ENCODE measurements at regions not wholly inside any gene's neighbourhood (a gene's known extent, or its start where the extent isn't known, plus 50 kb on each side); places are given as distances from the start of the nearest gene placed in this dataset.

DNA sequence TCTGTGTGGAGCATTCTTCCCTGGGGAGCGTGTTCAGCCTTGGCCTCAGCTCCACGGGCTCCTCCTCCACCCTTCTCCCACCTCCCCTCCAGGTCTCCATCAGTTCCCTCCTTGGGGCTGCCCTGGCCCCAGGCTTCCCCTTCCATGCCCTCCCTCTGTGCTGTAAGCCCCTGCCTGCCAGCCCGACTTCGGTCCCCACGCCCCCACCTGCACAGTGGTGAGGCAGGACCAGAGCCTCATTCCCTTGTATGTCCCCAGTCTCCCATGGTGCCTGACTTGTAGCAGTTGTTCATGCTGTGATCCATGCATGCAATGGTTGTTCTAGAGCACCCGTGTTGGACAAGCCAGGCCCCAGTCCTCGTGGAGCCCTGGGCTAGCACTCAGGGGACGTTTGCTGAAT lies 199.4 kb downstream of the RBFOX3 start:
- Histone ChIP-seq H3K36me3 (no peaks in the 10 kb centered on the region), H3K4me1 (no peaks in the 10 kb centered on the region), H3K4me3 (no peak overlapping the region), H3K27ac (no peak overlapping the region), H3K27me3 (no peaks in the 10 kb centered on the region), H3K9me3 (no peaks in the 10 kb centered on the region)
- DNase-seq = no peak
- no peak for TF ChIP-seq POLR2A (IDR thresholded peaks at IDR 0.05)
- TF ChIP-seq, protein P1, sequence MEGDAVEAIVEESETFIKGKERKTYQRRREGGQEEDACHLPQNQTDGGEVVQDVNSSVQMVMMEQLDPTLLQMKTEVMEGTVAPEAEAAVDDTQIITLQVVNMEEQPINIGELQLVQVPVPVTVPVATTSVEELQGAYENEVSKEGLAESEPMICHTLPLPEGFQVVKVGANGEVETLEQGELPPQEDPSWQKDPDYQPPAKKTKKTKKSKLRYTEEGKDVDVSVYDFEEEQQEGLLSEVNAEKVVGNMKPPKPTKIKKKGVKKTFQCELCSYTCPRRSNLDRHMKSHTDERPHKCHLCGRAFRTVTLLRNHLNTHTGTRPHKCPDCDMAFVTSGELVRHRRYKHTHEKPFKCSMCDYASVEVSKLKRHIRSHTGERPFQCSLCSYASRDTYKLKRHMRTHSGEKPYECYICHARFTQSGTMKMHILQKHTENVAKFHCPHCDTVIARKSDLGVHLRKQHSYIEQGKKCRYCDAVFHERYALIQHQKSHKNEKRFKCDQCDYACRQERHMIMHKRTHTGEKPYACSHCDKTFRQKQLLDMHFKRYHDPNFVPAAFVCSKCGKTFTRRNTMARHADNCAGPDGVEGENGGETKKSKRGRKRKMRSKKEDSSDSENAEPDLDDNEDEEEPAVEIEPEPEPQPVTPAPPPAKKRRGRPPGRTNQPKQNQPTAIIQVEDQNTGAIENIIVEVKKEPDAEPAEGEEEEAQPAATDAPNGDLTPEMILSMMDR (IDR thresholded peaks at IDR 0.05) = no peak

DNA sequence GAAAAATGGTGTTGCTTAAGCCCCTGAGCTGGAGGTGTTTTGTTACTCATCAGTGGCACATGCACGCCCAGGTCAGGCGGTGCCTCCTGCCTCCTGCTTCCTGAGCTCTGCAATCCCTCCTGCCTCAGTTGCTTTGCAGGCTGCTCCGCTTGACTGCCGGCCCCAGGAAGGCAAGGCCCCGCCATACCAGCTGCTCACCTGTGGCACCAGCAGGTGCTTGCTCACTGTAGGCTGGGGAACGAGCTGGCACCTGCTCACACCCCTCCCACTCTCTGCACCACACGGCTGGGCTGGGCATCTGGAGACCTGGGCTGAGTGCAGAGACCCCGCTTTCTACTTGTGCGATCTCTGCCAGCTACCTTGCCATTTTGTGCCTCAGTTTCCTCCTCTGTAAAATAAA lies 200.2 kb downstream of the RBFOX3 start:
- no peak for TF ChIP-seq POLR2A (IDR thresholded peaks at IDR 0.05)
- TF ChIP-seq, protein P1 (IDR thresholded peaks at IDR 0.05) = no peak
- DNase-seq = no peak
- Histone ChIP-seq H3K4me3 (no peak overlapping the region), H3K9me3 (no peaks in the 10 kb centered on the region), H3K36me3 (no peaks in the 10 kb centered on the region), H3K27me3 (no peaks in the 10 kb centered on the region), H3K27ac (no peak overlapping the region), H3K4me1 (no peaks in the 10 kb centered on the region)

DNA sequence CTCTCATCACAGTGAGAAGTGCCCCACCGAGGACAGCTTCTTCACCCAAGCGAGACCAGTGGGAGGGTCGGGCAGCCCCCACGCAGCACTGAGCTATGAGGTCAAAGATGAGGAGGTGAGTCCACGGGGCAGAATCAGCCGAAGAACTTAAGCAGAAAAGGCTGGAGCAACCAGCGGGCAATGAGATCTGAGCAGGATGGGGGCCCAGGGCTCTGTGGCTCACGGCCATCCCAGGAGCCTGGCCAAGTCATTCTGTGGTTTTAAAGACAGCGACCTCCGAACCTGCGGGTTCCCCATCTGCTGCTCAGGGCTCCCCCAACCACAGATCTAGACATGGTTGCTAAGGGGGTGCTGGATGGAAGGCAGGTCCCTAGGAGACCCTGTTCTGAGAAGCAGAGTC lies 202.6 kb downstream of the RBFOX3 start:
- no peak for DNase-seq
- Histone ChIP-seq H3K36me3 (no peaks in the 10 kb centered on the region), H3K9me3 (no peaks in the 10 kb centered on the region), H3K27ac (no peak overlapping the region), H3K4me1 (no peaks in the 10 kb centered on the region), H3K27me3 (no peaks in the 10 kb centered on the region), H3K4me3 (no peak overlapping the region)
- TF ChIP-seq, protein P1 (IDR thresholded peaks at IDR 0.05) = no peak

DNA sequence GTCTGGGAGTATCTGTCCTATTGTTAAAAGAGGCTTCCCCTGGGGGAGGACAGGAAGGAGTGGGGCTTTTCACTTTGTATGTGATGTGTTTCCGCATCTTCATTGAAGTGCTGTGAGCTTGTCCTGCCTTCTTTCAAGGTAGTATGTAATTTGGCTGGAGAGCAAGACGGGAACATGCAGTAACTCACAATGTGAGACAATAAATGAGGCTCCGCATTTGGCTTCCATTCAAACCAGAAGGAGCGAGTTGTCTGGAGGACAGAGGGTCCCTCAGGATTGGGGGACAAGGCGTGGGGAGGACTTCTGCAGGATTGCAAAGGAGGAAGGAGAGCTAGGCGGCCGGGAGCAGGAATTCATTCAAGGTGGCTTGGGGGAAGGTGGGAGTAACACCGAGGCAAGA lies 203.5 kb downstream of the RBFOX3 start:
- no peaks in the 10 kb centered on the region for H3K4me1 ChIP-seq
- TF ChIP-seq POLR2A (IDR thresholded peaks at IDR 0.05) = no peak
- TF ChIP-seq, protein P1 (IDR thresholded peaks at IDR 0.05) = no peak
- no peaks in the 10 kb centered on the region for H3K9me3 ChIP-seq
- H3K36me3 ChIP-seq = no peaks in the 10 kb centered on the region
- H3K27ac ChIP-seq = no peak overlapping the region
- no peaks in the 10 kb centered on the region for H3K27me3 ChIP-seq
- no peak for DNase-seq
- H3K4me3 ChIP-seq = no peak overlapping the region

DNA sequence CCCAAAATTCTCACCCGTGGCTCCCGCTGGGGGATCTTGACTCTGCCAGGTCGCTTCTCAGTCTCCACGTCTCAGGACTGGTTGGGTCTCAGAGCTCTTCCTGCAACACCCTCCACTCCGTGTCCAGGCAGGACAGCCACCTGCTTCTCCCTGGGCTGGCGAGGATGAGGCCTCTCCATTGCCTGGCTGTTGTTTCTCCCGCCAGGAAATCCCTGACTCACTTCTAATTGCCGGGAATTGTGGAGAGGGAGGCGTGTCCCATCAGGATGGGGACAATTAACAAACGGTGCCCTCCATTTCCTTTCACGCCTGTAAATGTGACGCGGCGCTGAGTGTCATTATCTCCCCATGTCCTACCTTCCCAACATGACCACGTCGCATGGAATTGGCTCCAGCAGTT lies 204.5 kb downstream of the RBFOX3 start:
- H3K27me3 ChIP-seq = no peaks in the 10 kb centered on the region
- H3K27ac ChIP-seq = no peak overlapping the region
- TF ChIP-seq POLR2A (IDR thresholded peaks at IDR 0.05) = no peak
- TF ChIP-seq, protein P1 (IDR thresholded peaks at IDR 0.05) = no peak
- H3K9me3 ChIP-seq = no peaks in the 10 kb centered on the region
- no peaks in the 10 kb centered on the region for H3K4me1 ChIP-seq
- no peak for DNase-seq
- H3K36me3 ChIP-seq = no peaks in the 10 kb centered on the region
- H3K4me3 ChIP-seq = no peak overlapping the region

DNA sequence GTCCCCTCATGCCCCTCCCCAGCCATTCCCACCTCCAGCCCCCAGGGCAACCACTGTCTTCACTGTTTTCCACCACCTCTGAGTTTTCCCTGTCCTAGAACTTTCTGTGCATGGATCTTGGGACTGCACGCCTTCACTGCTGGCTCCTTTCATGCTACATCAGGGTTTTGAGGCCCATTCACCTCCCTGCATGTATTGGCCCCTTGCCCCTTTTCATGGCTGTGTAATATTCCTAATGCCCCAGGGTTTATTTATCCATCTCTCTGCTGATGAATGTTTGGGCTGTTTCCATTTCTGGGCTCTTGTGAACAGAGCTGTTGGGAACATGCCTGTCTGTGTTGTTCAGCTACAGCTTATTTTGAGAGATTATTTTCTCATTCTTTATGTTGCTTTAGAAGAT lies 205.0 kb downstream of the RBFOX3 start:
- Histone ChIP-seq H3K9me3 (no peaks in the 10 kb centered on the region), H3K4me1 (no peaks in the 10 kb centered on the region), H3K27ac (no peak overlapping the region), H3K27me3 (no peaks in the 10 kb centered on the region), H3K36me3 (no peaks in the 10 kb centered on the region), H3K4me3 (no peak overlapping the region)
- TF ChIP-seq, protein P1 (IDR thresholded peaks at IDR 0.05) = no peak
- DNase-seq = no peak
